ENCODE measurements at regions not wholly inside any gene's neighbourhood (a gene's known extent, or its start where the extent isn't known, plus 50 kb on each side); places are given as distances from the start of the nearest gene placed in this dataset.

GRCh38 chr12:115857160-115857920 is 420.2 kb downstream of the MED13L start:
- TF ChIP-seq POLR2A (IDR thresholded peaks at IDR 0.05; ENCODE audit: borderline replicate concordance, extremely low read depth, insufficient read depth, insufficient read length) (no peak), POLR2AphosphoS5 (IDR thresholded peaks at IDR 0.05; ENCODE audit: low read depth, low read length) (no peak), ELF1 (IDR thresholded peaks at IDR 0.05; ENCODE audit: borderline replicate concordance, low read depth) (no peak), CTCF (IDR thresholded peaks at IDR 0.05 in 2 of 3, conservative IDR thresholded peaks at IDR 0.05 in 1 of 3; ENCODE audit: borderline replicate concordance in 1 of 3, insufficient read depth in 1 of 3, low read depth in 2 of 3, low read length in 2 of 3) (peak; percentile 10 to 52 (median 33); a peak in 4 of 6 replicates), ZFX (IDR thresholded peaks at IDR 0.05) (no peak), EZH2phosphoT487 (IDR thresholded peaks at IDR 0.05; ENCODE audit: borderline replicate concordance) (no peak), JUND (IDR thresholded peaks at IDR 0.05) (no peak), MAX (IDR thresholded peaks at IDR 0.05) (no peak), REST (IDR thresholded peaks at IDR 0.05; ENCODE audit: low read depth) (no peak), ZBTB33 (IDR thresholded peaks at IDR 0.05; ENCODE audit: extremely low read depth, insufficient replicate concordance, low read length) (no peak)

All from HCT116 (cell line).